Spleen (tissue), 7 donors: ENCODE measurements at regions not wholly inside any gene's neighbourhood (a gene's known extent, or its start where the extent isn't known, plus 50 kb on each side); places are given as distances from the start of the nearest gene placed in this dataset.

Experiments used
- CTCF ChIP-seq, 11 experiments: fragments of 200-600 bp in 7 of 11; fragments of 450-650 bp in 4 of 11; sonication (generic) in 4 of 11; IDR thresholded peaks in 8 of 11; conservative IDR thresholded peaks in 3 of 11; 1 replicate in 7 of 11; 2 replicates in 4 of 11; pipeline versions ENCODE4 v1.4.0 to v1.8.0; 2016 to 2021; ENCODE audit warnings: antibody characterized with exemption in 11 of 11, inconsistent platforms in 4 of 11, mild to moderate bottlenecking in 1 of 11
- POLR2A ChIP-seq, 3 donors: fragments of 450-650 bp; IDR thresholded peaks; one replicate each; pipeline ENCODE4 v1.5.1; 2017; ENCODE audit warnings: antibody characterized with exemption in 3 of 3, mild to moderate bottlenecking in 1 of 3
- donor health status: DM: no; HTN: no; CAD: no; lungs with moderate emphysema.
- donor health status: DM: no; HTN: no; CAD: no.
- donor health status: DM: no; HTN: no; CAD: no.

- TF ChIP-seq CTCF (IDR thresholded peaks at IDR 0.05 in 8 of 11, conservative IDR thresholded peaks at IDR 0.05 in 3 of 11) (no peak), POLR2A (IDR thresholded peaks at IDR 0.05) (no peak)
Measured at GRCh38 chr16:11447272-11447671, 102.0 kb downstream of the RMI2 start.
